ENCODE measurements at regions not wholly inside any gene's neighbourhood (a gene's known extent, or its start where the extent isn't known, plus 50 kb on each side); places are given as distances from the start of the nearest gene placed in this dataset.

GRCh38 chr21:27816301-27816700 is 849.4 kb upstream of the ADAMTS5 start:
- TF ChIP-seq GABPB1 (CRISPR knock-in tag; IDR thresholded peaks at IDR 0.05) (no peak), TAF1 (IDR thresholded peaks at IDR 0.05; ENCODE audit: control insufficient read depth, extremely low read depth, insufficient read depth, low read length, severe bottlenecking) (no peak), ZNF121 (CRISPR knock-in tag; conservative IDR thresholded peaks at IDR 0.05) (no peak), BRD9 (IDR thresholded peaks at IDR 0.05; ENCODE audit: low read depth, partially characterized antibody) (no peak), RCOR1 (IDR thresholded peaks at IDR 0.05; ENCODE audit: borderline replicate concordance in 1 of 2, low read depth in 2 of 2, low read length in 2 of 2) (no peak), LARP7 (IDR thresholded peaks at IDR 0.05) (no peak), ZNF12 (CRISPR knock-in tag; IDR thresholded peaks at IDR 0.05) (no peak)
